ENCODE measurements at regions not wholly inside any gene's neighbourhood (a gene's known extent, or its start where the extent isn't known, plus 50 kb on each side); places are given as distances from the start of the nearest gene placed in this dataset.

DNA sequence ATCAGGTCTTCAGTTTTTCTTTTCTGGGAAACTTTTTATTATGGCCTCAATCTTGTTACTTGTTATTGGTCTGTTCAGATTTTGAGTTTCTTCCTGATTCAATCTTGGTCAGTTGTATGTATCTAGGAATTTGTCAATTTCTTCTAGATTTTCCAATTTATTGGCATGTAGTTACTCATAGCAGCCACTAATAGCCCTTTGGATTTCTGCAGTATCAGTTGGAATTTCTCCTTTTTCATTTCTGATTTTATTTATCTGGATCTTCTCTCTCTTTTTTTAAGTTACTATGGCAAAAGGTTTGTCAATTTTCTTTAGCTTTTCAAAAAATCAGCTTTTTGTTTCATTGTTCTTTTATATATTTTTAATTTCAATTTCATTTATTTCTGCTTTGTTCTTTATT, 419.6 kb upstream of the KIRREL3 start:
- H3K4me1 ChIP-seq (ENCODE audit: control insufficient read depth, insufficient read depth, low read length): no peaks in the 10 kb centered on the region
- no peak overlapping the region for H3K4me3 ChIP-seq (ENCODE audit: low read depth, low read length)
- H3K9me3 ChIP-seq (ENCODE audit: control insufficient read depth, insufficient read depth, low read length): no peaks in the 10 kb centered on the region
- no peaks in the 10 kb centered on the region for H3K27me3 ChIP-seq (ENCODE audit: control insufficient read depth, insufficient read depth, low read length)
- H3K36me3 ChIP-seq (ENCODE audit: control insufficient read depth, insufficient read depth, low read length): no peaks in the 10 kb centered on the region
- H3K9ac ChIP-seq (ENCODE audit: low read depth, low read length): no peak overlapping the region

DNA sequence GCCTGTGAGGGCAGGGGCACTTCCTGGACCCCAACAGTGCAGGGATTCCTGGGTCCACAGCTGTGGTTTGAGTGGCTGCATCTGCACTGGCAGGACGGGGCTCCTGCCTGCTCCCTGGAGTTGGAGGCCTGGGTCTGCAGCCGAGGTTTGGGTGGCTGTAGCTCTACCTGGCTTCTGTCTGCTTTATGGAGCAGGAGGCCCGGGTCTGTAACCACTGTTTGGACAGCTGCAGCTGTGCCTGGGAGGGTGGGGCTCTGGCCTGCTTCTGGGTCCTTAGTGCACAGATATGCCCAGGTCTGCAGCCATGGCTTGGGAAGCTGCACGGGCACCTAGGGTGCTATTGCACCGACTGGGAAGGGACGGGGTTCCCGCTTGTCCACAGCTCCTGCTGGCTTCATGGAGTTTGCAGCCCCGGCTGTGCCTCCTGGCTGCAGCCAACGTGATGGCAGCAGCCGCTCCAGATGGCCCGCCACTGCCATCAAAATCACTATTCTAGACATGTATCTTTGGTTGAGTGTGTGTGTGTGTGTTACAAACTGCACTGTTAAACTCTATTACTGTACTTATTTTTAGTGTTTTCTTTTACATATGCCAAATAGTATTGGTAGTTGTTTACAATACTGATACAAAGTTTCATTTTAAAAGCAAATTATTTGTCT, 412.3 kb upstream of the KIRREL3 start:
- Histone ChIP-seq H3K36me3 (ENCODE audit: control insufficient read depth, insufficient read depth, low read length) (no peaks in the 10 kb centered on the region), H3K9ac (ENCODE audit: low read depth, low read length) (no peak overlapping the region), H3K4me3 (ENCODE audit: low read depth, low read length) (no peak overlapping the region), H3K27me3 (ENCODE audit: control insufficient read depth, insufficient read depth, low read length) (no peaks in the 10 kb centered on the region), H3K9me3 (ENCODE audit: control insufficient read depth, insufficient read depth, low read length) (no peaks in the 10 kb centered on the region), H3K4me1 (ENCODE audit: control insufficient read depth, insufficient read depth, low read length) (no peaks in the 10 kb centered on the region)

DNA sequence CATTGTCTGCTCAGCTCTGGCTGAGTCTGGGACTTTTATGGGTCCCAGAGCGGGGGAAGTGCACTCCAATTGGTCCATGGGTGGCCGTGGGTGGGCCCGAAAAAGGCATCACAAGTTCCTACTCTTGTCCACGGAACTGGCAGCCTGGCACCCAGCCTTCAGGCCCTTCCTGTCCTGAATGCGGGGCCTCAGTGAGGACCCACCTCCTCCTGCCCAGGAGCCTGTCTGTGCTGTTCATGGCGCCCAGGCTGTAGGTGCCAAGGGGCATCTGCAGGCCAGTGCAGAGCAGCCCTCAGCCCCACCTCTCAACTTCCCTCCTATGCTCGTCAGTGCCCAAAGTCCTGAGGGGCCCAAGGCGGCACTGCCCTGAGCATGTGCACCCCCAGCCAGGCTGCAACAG, 411.7 kb upstream of the KIRREL3 start:
- Histone ChIP-seq H3K9me3 (ENCODE audit: control insufficient read depth, insufficient read depth, low read length) (no peaks in the 10 kb centered on the region), H3K27me3 (ENCODE audit: control insufficient read depth, insufficient read depth, low read length) (no peaks in the 10 kb centered on the region), H3K4me1 (ENCODE audit: control insufficient read depth, insufficient read depth, low read length) (no peaks in the 10 kb centered on the region), H3K36me3 (ENCODE audit: control insufficient read depth, insufficient read depth, low read length) (no peaks in the 10 kb centered on the region), H3K4me3 (ENCODE audit: low read depth, low read length) (no peak overlapping the region), H3K9ac (ENCODE audit: low read depth, low read length) (no peak overlapping the region)

DNA sequence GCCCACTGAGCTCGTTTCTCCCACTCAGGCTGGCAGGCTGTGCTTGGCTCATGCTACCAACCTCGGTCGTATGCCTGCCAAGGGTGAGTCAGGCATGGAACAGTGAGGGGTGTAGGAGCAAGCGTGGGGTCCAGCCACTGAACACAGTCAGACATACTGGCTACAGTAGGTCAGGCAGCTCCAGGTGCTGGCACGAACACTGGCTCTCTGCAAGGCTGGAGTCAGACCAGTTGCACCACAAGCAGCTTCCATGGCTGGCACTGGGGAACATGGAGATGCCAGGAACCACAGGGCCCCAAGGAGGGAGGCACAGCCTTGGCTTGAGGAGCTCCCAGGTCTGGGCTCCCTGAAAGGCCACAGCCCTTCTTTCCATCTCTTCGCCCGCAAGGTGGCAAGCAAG, 410.7 kb upstream of the KIRREL3 start:
- Histone ChIP-seq H3K4me1 (ENCODE audit: control insufficient read depth, insufficient read depth, low read length) (no peaks in the 10 kb centered on the region), H3K36me3 (ENCODE audit: control insufficient read depth, insufficient read depth, low read length) (no peaks in the 10 kb centered on the region), H3K27me3 (ENCODE audit: control insufficient read depth, insufficient read depth, low read length) (no peaks in the 10 kb centered on the region), H3K4me3 (ENCODE audit: low read depth, low read length) (no peak overlapping the region), H3K9me3 (ENCODE audit: control insufficient read depth, insufficient read depth, low read length) (no peaks in the 10 kb centered on the region), H3K9ac (ENCODE audit: low read depth, low read length) (no peak overlapping the region)

DNA sequence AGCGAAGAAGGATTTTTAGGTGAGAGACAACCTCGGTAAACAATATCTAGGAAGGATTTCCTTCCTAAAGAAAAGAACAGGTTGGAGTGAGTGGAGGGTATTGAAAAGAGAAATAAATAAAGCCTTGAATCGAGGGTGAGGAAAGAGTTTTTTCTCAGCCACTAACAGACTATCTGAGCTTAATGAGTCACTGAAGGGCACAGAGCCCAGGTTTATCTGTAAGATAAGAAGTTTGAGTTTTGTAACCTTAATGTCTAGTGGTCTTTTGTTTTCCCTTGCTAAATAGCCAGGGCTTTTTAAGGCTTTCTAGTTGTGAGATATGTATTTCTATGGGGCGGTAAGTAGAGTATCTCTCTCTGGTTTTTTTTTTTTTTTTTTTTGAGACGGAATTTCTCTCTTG, 394.5 kb upstream of the KIRREL3 start:
- Histone ChIP-seq H3K9ac (ENCODE audit: low read depth, low read length) (no peak overlapping the region), H3K36me3 (ENCODE audit: control insufficient read depth, insufficient read depth, low read length) (no peaks in the 10 kb centered on the region), H3K27me3 (ENCODE audit: control insufficient read depth, insufficient read depth, low read length) (no peaks in the 10 kb centered on the region), H3K9me3 (ENCODE audit: control insufficient read depth, insufficient read depth, low read length) (no peaks in the 10 kb centered on the region), H3K4me3 (ENCODE audit: low read depth, low read length) (no peak overlapping the region), H3K4me1 (ENCODE audit: control insufficient read depth, insufficient read depth, low read length) (no peaks in the 10 kb centered on the region)

DNA sequence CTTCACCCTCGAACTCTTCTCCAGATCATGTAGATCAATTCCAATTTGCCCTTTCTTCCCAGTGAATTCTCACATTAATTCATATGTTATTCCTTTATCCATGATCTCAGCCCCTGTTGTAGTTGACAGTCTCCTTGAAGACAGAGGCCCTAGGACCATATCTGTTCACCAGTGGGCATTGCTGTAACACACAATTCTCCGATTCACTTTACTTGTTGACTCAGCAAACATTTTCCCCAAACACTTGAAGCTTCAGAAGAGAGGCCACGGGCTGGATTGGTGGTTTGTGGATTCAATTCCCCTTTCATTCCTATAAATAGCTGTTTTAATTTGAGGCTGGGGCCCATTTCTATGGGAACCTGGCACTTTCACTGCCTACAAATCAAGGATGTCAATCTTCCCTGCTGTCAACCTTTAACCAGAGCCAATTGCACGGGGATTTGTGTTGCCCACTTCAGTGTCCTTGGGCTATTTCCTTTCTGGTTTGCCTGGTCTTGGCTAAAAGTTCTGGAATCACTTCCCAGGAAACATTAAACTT, 393.0 kb upstream of the KIRREL3 start:
- H3K27me3 ChIP-seq (ENCODE audit: control insufficient read depth, insufficient read depth, low read length): no peaks in the 10 kb centered on the region
- H3K4me1 ChIP-seq (ENCODE audit: control insufficient read depth, insufficient read depth, low read length): no peaks in the 10 kb centered on the region
- no peak overlapping the region for H3K4me3 ChIP-seq (ENCODE audit: low read depth, low read length)
- H3K9ac ChIP-seq (ENCODE audit: low read depth, low read length): no peak overlapping the region
- H3K9me3 ChIP-seq (ENCODE audit: control insufficient read depth, insufficient read depth, low read length): no peaks in the 10 kb centered on the region
- H3K36me3 ChIP-seq (ENCODE audit: control insufficient read depth, insufficient read depth, low read length): no peaks in the 10 kb centered on the region

DNA sequence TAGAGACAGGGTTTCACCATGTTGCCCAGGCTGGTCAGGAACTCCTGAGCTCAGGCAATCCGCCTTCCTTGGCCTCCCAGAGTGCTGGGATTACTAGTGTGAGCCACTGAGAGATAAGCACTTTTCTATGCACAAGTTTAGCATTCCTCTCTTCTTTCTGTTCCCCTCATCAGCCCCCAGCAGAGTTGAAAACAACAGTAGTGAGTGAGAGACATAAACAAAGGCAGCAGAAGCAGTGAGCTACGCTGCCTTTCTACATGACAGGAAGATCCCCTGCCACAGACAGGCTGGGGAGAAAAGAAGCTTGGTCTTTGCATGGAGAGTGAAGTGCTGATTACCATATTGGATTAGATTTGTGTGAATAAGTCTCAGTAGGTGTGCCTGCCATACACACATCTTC, 392.0 kb upstream of the KIRREL3 start:
- Histone ChIP-seq H3K4me3 (ENCODE audit: low read depth, low read length) (no peak overlapping the region), H3K9me3 (ENCODE audit: control insufficient read depth, insufficient read depth, low read length) (no peaks in the 10 kb centered on the region), H3K36me3 (ENCODE audit: control insufficient read depth, insufficient read depth, low read length) (no peaks in the 10 kb centered on the region), H3K9ac (ENCODE audit: low read depth, low read length) (no peak overlapping the region), H3K4me1 (ENCODE audit: control insufficient read depth, insufficient read depth, low read length) (no peaks in the 10 kb centered on the region), H3K27me3 (ENCODE audit: control insufficient read depth, insufficient read depth, low read length) (no peaks in the 10 kb centered on the region)

DNA sequence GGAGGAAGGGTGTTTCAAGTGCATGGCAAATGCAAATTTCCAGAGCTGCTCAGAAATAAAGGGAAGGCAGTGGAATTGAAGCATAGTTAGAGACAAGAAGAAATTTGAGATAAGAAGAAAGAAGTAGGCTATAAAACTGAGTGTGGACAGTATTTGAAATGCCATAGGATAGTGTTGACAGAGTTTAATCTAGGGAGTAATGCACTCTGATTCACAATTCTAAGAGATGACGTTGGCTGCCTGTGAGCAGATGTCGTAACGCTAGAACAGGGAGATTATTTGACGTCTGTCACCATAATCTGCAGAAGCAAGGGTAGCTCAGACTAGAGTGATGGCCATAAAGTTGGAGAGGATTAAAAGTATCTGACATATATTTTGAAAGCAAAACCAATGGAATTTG, 389.9 kb upstream of the KIRREL3 start:
- Histone ChIP-seq H3K9me3 (ENCODE audit: control insufficient read depth, insufficient read depth, low read length) (no peaks in the 10 kb centered on the region), H3K27me3 (ENCODE audit: control insufficient read depth, insufficient read depth, low read length) (no peaks in the 10 kb centered on the region), H3K4me1 (ENCODE audit: control insufficient read depth, insufficient read depth, low read length) (no peaks in the 10 kb centered on the region), H3K9ac (ENCODE audit: low read depth, low read length) (no peak overlapping the region), H3K4me3 (ENCODE audit: low read depth, low read length) (no peak overlapping the region), H3K36me3 (ENCODE audit: control insufficient read depth, insufficient read depth, low read length) (no peaks in the 10 kb centered on the region)

DNA sequence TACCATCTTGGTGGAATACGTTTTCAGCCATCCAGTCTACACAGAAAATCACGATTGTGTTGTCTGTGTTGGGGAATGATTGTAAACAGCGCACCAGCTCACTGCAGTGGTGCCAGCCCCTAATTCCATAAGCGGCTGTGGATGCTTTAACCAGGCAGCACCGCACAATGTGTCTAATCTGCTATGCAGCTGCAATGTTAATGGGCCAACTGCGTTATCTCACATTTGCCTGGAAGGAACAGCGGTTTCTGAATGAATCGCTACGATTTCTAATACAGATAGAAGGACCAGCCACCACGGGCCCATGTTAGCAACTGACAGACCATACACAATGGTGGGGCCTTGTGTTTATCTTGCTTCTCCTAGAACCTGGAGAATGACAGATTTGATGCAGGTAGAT, 384.5 kb upstream of the KIRREL3 start:
- no peaks in the 10 kb centered on the region for H3K27me3 ChIP-seq (ENCODE audit: control insufficient read depth, insufficient read depth, low read length)
- H3K36me3 ChIP-seq (ENCODE audit: control insufficient read depth, insufficient read depth, low read length): no peaks in the 10 kb centered on the region
- H3K9ac ChIP-seq (ENCODE audit: low read depth, low read length): no peak overlapping the region
- H3K4me1 ChIP-seq (ENCODE audit: control insufficient read depth, insufficient read depth, low read length): no peaks in the 10 kb centered on the region
- no peaks in the 10 kb centered on the region for H3K9me3 ChIP-seq (ENCODE audit: control insufficient read depth, insufficient read depth, low read length)
- H3K4me3 ChIP-seq (ENCODE audit: low read depth, low read length): no peak overlapping the region

DNA sequence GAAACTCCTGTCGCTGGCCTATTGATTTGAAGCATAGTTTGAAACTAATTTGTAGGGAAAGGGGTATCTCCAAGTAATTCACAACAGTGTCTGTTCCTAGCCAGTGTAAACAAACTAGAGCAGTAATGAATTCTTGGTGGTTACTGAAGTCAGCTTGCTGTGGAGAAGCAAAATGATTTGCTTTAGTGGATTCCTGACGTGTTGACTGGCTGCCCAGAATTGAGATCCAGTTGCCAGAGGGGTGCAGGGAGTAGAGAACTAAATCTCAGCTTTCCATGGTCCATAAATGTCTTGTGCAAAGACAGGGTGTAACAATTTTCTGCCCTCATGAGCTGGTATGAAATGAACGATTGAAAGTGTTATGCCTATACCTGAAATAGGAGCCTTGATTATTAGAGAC, 382.5 kb upstream of the KIRREL3 start:
- Histone ChIP-seq H3K4me1 (ENCODE audit: control insufficient read depth, insufficient read depth, low read length) (no peaks in the 10 kb centered on the region), H3K4me3 (ENCODE audit: low read depth, low read length) (no peak overlapping the region), H3K9ac (ENCODE audit: low read depth, low read length) (no peak overlapping the region), H3K27me3 (ENCODE audit: control insufficient read depth, insufficient read depth, low read length) (no peaks in the 10 kb centered on the region), H3K36me3 (ENCODE audit: control insufficient read depth, insufficient read depth, low read length) (no peaks in the 10 kb centered on the region), H3K9me3 (ENCODE audit: control insufficient read depth, insufficient read depth, low read length) (no peaks in the 10 kb centered on the region)

DNA sequence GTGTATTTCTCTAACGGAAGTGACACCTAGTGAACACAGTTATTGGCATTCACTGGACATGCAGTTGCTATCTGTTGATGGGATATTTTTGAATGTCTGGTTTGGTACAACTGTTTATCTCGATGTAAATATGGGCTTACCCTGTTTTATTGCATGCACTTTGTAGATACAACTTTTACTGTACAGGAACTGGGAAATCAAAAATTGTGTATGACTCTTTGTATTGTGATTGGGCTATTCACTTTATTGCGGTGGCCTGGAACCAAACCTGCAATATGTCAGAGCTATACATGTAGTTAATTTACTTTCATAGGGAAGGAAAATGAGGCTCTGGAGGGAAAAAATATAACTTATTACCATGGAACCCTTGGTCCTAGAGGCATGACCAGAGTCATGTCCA, 380.7 kb upstream of the KIRREL3 start:
- H3K36me3 ChIP-seq (ENCODE audit: control insufficient read depth, insufficient read depth, low read length): no peaks in the 10 kb centered on the region
- no peaks in the 10 kb centered on the region for H3K4me1 ChIP-seq (ENCODE audit: control insufficient read depth, insufficient read depth, low read length)
- H3K4me3 ChIP-seq (ENCODE audit: low read depth, low read length): no peak overlapping the region
- H3K9me3 ChIP-seq (ENCODE audit: control insufficient read depth, insufficient read depth, low read length): no peaks in the 10 kb centered on the region
- H3K27me3 ChIP-seq (ENCODE audit: control insufficient read depth, insufficient read depth, low read length): no peaks in the 10 kb centered on the region
- no peak overlapping the region for H3K9ac ChIP-seq (ENCODE audit: low read depth, low read length)

DNA sequence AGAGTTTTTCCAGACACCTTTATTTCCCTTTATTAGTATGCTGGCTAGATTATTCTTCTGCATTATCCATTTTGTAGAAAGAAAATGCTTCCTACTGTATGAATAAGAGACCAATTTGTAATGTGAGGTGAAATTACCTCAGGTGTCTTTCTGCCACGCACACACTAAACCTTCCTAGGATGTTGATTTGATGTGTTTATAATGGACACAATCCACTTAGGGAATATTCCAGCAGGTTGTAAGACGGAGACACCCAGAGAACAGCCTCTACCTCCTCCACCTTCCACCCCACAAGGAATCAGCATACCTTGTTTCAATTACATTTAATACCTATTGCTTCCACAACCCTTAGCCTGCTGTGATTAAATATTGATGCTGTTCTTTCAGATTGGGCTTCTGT, 379.1 kb upstream of the KIRREL3 start:
- no peaks in the 10 kb centered on the region for H3K4me1 ChIP-seq (ENCODE audit: control insufficient read depth, insufficient read depth, low read length)
- H3K4me3 ChIP-seq (ENCODE audit: low read depth, low read length): no peak overlapping the region
- H3K27me3 ChIP-seq (ENCODE audit: control insufficient read depth, insufficient read depth, low read length): no peaks in the 10 kb centered on the region
- H3K9ac ChIP-seq (ENCODE audit: low read depth, low read length): no peak overlapping the region
- H3K9me3 ChIP-seq (ENCODE audit: control insufficient read depth, insufficient read depth, low read length): no peaks in the 10 kb centered on the region
- H3K36me3 ChIP-seq (ENCODE audit: control insufficient read depth, insufficient read depth, low read length): no peaks in the 10 kb centered on the region

All from iPS-15b (cell line).